ENCODE measurements at regions not wholly inside any gene's neighbourhood (a gene's known extent, or its start where the extent isn't known, plus 50 kb on each side); places are given as distances from the start of the nearest gene placed in this dataset.
"Not testable (repeated sequence)": the region's sequence is repeated elsewhere in the genome, so short reads cannot be mapped to it uniquely, and the experiment has no call there.

- no peak for DNase-seq (ENCODE audit: low read depth in 2 of 2)
Measured at GRCh38 chr16:9340526-9341256, 249.2 kb downstream of the HAPSTR1 start.

- no peak for DNase-seq (ENCODE audit: low read depth in 2 of 2)
Measured at GRCh38 chr16:9343276-9343675, 251.8 kb downstream of the HAPSTR1 start.

GRCh38 chr16:9344508-9344907 lies 253.1 kb downstream of the HAPSTR1 start:
- no peak for DNase-seq (ENCODE audit: low read depth in 2 of 2)

GRCh38 chr16:9345046-9345445 lies 253.6 kb downstream of the HAPSTR1 start:
- no peak for DNase-seq (ENCODE audit: low read depth in 2 of 2)

GRCh38 chr16:9345880-9346279 lies 254.4 kb downstream of the HAPSTR1 start:
- no peak for DNase-seq (ENCODE audit: low read depth in 2 of 2)

- no peak for DNase-seq (ENCODE audit: low read depth in 2 of 2)
Measured at GRCh38 chr16:9348912-9349311, 257.5 kb downstream of the HAPSTR1 start.

- not testable (repeated sequence) for DNase-seq (ENCODE audit: low read depth in 2 of 2)
Measured at GRCh38 chr16:9349373-9349960, 258.0 kb downstream of the HAPSTR1 start.

GRCh38 chr16:9350119-9350799 lies 258.8 kb downstream of the HAPSTR1 start:
- DNase-seq (ENCODE audit: low read depth in 2 of 2) = not testable (repeated sequence)

- DNase-seq (ENCODE audit: low read depth in 2 of 2) = no peak
Measured at GRCh38 chr16:9351440-9351839, 260.0 kb downstream of the HAPSTR1 start.

- DNase-seq (ENCODE audit: low read depth in 2 of 2) = no peak
Measured at GRCh38 chr16:9351841-9352434, 260.5 kb downstream of the HAPSTR1 start.

GRCh38 chr16:9357829-9358228 lies 266.4 kb downstream of the HAPSTR1 start:
- DNase-seq (ENCODE audit: low read depth in 2 of 2) = no peak

GRCh38 chr16:9360075-9360474 lies 268.6 kb downstream of the HAPSTR1 start:
- DNase-seq (ENCODE audit: low read depth in 2 of 2) = no peak

- no peak for DNase-seq (ENCODE audit: low read depth in 2 of 2)
Measured at GRCh38 chr16:9362050-9362449, 270.6 kb downstream of the HAPSTR1 start.

GRCh38 chr16:9362604-9363003 lies 271.2 kb downstream of the HAPSTR1 start:
- DNase-seq (ENCODE audit: low read depth in 2 of 2) = no peak

GRCh38 chr16:9363520-9363919 lies 272.1 kb downstream of the HAPSTR1 start:
- no peak for DNase-seq (ENCODE audit: low read depth in 2 of 2)

GRCh38 chr16:9364721-9365369 lies 273.4 kb downstream of the HAPSTR1 start:
- DNase-seq (ENCODE audit: low read depth in 2 of 2) = no peak

- no peak for DNase-seq (ENCODE audit: low read depth in 2 of 2)
Measured at GRCh38 chr16:9365370-9365728, 273.9 kb downstream of the HAPSTR1 start.

GRCh38 chr16:9366048-9366969 lies 274.9 kb downstream of the HAPSTR1 start:
- no peak for DNase-seq (ENCODE audit: low read depth in 2 of 2)

- no peak for DNase-seq (ENCODE audit: low read depth in 2 of 2)
Measured at GRCh38 chr16:9370061-9370491, 278.6 kb downstream of the HAPSTR1 start.

GRCh38 chr16:9371713-9372448 lies 280.4 kb downstream of the HAPSTR1 start:
- DNase-seq (ENCODE audit: low read depth in 2 of 2) = no peak
